ENCODE measurements at regions not wholly inside any gene's neighbourhood (a gene's known extent, or its start where the extent isn't known, plus 50 kb on each side); places are given as distances from the start of the nearest gene placed in this dataset.

DNA sequence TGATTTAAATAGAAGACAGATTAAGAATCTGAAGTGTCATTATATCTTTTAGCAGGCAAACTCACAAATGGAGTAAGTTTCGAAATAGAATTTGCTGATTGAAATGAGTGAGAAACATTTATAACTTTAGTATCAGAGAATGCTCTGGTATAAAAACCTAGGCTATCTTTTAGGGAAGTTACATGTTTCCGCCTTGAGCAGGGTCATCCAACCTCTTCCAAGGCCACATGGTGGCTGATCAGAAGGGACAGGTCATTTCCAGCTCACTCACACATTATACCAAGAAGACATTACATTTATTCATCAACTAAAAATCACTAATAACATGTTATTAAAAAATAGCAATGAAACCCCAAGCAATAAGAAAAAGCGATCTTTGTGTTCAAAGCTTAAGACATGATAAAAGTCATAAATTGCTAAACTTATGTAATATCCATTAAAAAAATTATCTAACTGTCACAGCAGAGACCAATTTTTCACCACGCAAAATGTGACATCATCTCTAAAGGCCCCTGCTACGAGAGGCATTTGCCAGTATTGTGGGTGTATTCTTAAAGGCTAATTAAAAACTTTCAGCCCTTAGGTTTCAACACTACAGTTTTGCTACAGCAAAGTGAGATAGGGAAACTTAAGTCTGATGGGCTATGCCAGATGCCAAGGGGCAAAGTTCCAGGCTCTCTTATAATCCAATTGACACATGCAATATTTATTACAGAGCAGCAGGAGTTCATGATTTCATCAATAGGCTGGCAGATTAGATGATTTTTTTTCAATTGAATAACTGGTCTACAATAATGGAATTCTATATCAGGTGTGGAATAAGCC, 240.4 kb upstream of the TBL1XR1 start:
- DNase-seq (ENCODE audit: low read depth): no peak
- no peak overlapping the region for H3K4me3 ChIP-seq (ENCODE audit: low read depth, low read length)
- TF ChIP-seq, protein P1, sequence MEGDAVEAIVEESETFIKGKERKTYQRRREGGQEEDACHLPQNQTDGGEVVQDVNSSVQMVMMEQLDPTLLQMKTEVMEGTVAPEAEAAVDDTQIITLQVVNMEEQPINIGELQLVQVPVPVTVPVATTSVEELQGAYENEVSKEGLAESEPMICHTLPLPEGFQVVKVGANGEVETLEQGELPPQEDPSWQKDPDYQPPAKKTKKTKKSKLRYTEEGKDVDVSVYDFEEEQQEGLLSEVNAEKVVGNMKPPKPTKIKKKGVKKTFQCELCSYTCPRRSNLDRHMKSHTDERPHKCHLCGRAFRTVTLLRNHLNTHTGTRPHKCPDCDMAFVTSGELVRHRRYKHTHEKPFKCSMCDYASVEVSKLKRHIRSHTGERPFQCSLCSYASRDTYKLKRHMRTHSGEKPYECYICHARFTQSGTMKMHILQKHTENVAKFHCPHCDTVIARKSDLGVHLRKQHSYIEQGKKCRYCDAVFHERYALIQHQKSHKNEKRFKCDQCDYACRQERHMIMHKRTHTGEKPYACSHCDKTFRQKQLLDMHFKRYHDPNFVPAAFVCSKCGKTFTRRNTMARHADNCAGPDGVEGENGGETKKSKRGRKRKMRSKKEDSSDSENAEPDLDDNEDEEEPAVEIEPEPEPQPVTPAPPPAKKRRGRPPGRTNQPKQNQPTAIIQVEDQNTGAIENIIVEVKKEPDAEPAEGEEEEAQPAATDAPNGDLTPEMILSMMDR (conservative IDR thresholded peaks at IDR 0.05; ENCODE audit: low read depth, low read length): no peak

DNA sequence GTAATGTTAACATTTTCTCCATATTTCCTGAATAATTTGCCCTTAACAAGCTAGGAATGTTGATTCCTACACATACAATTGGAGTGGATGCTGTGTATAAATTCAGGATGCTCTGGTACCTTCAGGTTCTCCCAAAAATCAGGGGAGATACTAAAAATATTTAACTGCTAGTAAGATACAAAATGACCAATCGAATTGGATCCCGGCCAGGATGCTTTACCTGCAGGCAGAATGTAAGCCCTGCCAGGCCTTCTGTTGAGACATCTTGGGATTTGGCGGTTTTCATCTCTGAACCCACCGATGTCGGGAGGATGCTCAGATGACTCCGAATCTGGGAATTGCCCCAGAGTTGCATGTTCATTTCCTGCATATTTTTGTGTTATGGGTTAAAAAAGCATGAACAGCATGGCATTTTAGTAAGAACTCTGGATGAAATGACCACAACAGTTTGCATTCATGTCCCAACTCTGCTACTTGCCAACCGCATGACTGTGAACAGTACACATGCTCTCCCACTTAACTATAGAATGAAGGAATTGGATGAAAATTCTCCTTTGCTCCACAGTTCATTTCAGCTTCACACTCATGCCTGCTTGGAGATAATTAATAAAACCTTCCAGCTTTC, 241.4 kb upstream of the TBL1XR1 start:
- no peak for DNase-seq (ENCODE audit: low read depth)
- TF ChIP-seq, protein P1 (conservative IDR thresholded peaks at IDR 0.05; ENCODE audit: low read depth, low read length): no peak
- H3K4me3 ChIP-seq (ENCODE audit: low read depth, low read length): no peak overlapping the region

DNA sequence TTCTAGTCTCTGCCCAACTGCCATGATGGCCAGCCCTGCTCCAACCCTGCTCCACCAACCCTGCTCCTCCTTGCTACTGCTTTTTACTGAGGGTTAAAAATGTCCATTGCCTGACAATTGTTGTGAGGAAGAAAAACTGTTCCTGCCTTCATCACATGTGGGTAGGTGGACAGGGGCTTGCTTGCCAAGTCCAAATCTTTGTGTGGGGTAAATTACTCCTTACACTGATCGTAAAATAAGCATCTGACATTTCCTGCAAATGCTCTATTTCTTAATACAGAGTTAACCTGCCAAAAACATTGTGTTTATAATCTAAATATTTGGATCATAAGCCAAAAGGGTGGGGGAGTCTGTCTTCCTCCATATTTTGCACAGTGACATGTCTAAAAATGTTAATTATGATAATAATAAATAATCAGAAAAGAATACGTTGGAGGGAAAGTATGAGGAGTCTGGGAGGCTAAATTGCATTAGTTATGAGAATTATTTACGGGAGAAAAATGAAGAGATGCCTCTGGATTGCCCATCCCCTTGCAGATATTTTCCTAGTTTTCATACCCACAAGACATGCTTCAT, 242.5 kb upstream of the TBL1XR1 start:
- TF ChIP-seq, protein P1 (conservative IDR thresholded peaks at IDR 0.05; ENCODE audit: low read depth, low read length): no peak
- DNase-seq (ENCODE audit: low read depth): no peak
- no peak overlapping the region for H3K4me3 ChIP-seq (ENCODE audit: low read depth, low read length)

DNA sequence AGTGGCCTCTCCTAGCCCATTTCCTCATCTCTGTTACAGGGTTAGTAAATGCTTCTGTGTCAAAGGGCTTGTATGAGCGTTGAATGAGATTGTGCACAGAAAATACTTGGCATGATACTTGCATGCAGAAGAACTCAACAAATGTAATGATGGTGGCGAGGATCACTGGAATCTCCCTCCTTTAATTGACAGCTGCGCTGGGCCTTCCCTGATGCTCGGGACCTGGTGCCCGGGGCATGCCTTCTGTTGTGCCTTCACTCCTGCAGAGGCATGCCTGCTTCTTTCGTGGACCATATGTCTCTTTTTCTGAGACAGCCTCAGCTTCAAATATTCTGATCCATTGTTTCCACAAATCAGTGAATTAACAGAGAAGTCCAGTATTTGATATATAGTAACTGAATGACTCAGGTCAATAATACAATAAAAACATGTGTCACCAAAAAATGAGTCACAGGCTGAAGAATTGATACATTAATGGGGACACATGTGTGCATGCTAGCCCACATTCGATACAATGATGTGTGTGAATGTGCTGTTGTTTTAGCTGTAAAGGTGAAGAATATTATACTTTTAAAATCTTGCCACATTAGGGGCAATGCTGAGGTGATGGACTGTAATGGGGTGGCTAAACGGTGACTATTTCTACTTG, 243.3 kb upstream of the TBL1XR1 start:
- no peak for DNase-seq (ENCODE audit: low read depth)
- no peak overlapping the region for H3K4me3 ChIP-seq (ENCODE audit: low read depth, low read length)
- TF ChIP-seq, protein P1 (conservative IDR thresholded peaks at IDR 0.05; ENCODE audit: low read depth, low read length): no peak

DNA sequence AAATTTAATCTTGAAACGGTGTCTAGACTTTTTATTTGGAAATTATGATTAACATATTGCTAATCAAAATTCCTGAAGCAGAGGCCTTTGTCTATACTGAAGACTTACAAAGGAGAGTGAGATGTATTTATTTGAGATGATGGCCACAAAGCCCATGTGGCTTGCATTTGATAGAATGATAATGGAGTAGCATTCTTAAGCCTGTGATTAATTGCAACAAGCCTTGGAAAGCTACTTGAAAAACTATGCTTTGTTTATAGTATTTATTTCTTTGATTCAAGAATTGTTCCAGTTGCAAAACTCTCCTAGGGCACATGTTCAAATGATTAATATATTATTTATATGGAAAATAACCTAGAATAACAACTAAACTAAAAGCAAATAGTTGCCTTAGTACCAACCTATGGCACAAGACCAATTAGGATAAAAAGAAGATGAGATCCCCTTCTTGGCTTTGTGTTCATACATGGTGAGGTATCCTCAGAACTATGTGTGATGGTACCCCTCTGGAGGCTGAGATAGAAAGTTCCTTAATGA, 244.1 kb upstream of the TBL1XR1 start:
- H3K4me3 ChIP-seq (ENCODE audit: low read depth, low read length): no peak overlapping the region
- TF ChIP-seq, protein P1 (conservative IDR thresholded peaks at IDR 0.05; ENCODE audit: low read depth, low read length): no peak
- DNase-seq (ENCODE audit: low read depth): no peak

DNA sequence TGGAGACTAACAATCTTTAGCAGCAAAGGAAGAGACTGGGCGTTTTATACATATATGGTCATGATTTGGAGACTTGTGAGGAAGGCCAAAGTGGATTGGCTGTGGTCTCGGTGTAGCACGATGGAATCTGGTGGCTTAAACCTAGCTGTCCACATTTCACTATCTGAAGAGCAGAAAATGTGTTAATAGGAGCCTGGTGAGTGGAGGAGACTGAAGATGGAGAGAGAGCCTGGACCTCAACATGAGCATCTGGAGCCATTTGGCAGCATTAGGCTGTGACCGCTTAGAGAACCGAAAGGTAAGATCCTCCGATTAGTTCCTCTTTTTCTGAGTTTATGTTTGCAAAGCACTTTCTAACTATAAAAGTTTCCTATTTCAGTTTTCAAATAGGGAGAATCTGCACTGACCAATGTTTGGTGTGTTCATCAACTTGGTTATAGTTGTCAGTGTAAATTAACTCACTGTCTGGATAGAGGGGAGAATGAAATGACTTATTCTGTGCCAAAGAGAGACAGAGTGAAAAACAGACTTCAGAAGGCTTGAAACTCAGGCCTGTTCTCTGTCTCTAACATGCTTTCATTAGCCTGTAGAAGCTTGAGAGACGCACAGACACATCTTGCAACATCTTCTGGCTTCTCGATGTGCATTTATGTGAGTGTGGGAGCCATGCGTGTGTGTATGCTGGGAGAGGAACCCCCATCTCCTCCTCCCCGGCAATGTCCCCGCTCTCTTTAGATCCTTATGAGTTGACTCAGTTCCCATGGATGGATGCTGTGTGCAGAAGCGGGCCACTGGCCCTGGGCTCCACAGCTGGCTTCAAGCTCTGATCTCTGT, 244.7 kb upstream of the TBL1XR1 start:
- TF ChIP-seq, protein P1 (conservative IDR thresholded peaks at IDR 0.05; ENCODE audit: low read depth, low read length): no peak
- DNase-seq (ENCODE audit: low read depth): no peak
- no peak overlapping the region for H3K4me3 ChIP-seq (ENCODE audit: low read depth, low read length)

All from choroid plexus epithelial cell (primary cell).